SH-SY5Y (cell line): ENCODE measurements at regions not wholly inside any gene's neighbourhood (a gene's known extent, or its start where the extent isn't known, plus 50 kb on each side); places are given as distances from the start of the nearest gene placed in this dataset.

ENCODE experiments used
- GATA2 ChIP-seq: IDR thresholded peaks from 2 replicates; pipeline ENCODE4 v1.6.1; 2011; ENCODE audit warnings: mild to moderate bottlenecking, low read depth, low read length
- GATA3 ChIP-seq: IDR thresholded peaks from 2 replicates; pipeline ENCODE4 v1.6.1; 2011; ENCODE audit warnings: low read depth, mild to moderate bottlenecking, low read length, moderate library complexity

- no peak for TF ChIP-seq GATA2
- no peak for TF ChIP-seq GATA3
Measured at GRCh38 chrX:39307488-39307887, 506.2 kb downstream of the MID1IP1 start.
